ENCODE measurements at regions not wholly inside any gene's neighbourhood (a gene's known extent, or its start where the extent isn't known, plus 50 kb on each side); places are given as distances from the start of the nearest gene placed in this dataset.

DNA sequence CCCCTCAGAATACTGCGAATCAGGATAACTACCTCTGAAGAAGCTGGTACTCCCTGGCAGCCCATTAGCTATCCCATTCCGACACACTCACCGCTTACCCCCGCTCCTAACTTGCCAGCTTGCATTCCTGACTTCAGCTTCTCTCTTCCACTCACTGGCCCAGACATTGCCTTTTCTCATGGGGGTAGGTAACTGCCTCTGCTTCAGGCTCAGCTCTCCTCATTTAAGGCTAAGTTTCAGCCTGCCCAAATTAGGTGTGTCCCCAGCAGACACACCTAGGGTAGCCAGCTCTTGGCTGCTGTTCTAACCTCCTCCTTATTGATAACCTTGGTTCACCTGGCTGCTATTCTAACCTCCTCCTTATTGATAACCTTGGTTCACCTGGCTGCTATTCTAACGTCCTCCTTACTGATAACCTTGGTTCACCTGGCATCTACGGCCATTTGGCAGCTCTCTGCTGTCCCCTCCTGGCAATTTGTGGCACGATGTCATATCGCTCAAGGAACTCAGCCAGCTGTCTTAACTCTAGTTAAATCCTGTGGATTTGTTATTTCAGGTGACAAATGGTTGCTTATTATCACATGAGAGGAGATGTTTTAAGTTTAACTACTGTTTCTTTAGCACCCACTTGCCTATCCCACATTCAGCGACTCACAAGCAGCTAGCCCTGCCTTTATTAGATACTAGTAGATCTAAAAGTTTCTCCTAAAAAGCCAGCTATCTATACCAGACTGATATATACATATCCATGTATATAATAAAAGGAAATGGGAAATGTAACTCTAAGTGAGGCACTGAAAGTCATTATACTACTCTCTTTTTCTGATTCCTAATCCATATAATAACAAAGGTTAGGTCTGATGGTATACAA lies 106.5 kb upstream of the ACP3 start:
- Histone ChIP-seq H3K4me3 (ENCODE audit: low read depth in 1 of 3, low read length in 3 of 3) (no peak overlapping the region), H3K9me3 (ENCODE audit: control insufficient read depth in 4 of 4, low read length in 3 of 4) (no peaks in the 10 kb centered on the region), H3K4me1 (ENCODE audit: control insufficient read depth in 4 of 4, insufficient read depth in 4 of 4, low read length in 3 of 4) (no peaks in the 10 kb centered on the region), H3K9ac (ENCODE audit: low read depth in 1 of 2, low read length in 2 of 2) (no peak overlapping the region), H3K27ac (ENCODE audit: low read depth in 1 of 2, low read length in 2 of 2) (no peak overlapping the region), H3K36me3 (ENCODE audit: control insufficient read depth in 4 of 4, insufficient read depth in 3 of 4, low read depth in 1 of 4, low read length in 3 of 4) (no peaks in the 10 kb centered on the region), H3K27me3 (ENCODE audit: control insufficient read depth in 4 of 4, insufficient read depth in 4 of 4, low read length in 3 of 4) (peaks cover 0 to 2% (median 0%) of the 10 kb centered on the region in 4 donors)
- WGBS = 43% methylated on average over 9 of the region's 9 CpGs
- TF ChIP-seq, protein P1, sequence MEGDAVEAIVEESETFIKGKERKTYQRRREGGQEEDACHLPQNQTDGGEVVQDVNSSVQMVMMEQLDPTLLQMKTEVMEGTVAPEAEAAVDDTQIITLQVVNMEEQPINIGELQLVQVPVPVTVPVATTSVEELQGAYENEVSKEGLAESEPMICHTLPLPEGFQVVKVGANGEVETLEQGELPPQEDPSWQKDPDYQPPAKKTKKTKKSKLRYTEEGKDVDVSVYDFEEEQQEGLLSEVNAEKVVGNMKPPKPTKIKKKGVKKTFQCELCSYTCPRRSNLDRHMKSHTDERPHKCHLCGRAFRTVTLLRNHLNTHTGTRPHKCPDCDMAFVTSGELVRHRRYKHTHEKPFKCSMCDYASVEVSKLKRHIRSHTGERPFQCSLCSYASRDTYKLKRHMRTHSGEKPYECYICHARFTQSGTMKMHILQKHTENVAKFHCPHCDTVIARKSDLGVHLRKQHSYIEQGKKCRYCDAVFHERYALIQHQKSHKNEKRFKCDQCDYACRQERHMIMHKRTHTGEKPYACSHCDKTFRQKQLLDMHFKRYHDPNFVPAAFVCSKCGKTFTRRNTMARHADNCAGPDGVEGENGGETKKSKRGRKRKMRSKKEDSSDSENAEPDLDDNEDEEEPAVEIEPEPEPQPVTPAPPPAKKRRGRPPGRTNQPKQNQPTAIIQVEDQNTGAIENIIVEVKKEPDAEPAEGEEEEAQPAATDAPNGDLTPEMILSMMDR (IDR thresholded peaks at IDR 0.05; ENCODE audit: low read depth, low read length, missing input control) = peak; percentile 30
- TF ChIP-seq EGR1 (IDR thresholded peaks at IDR 0.05; ENCODE audit: low read depth in 2 of 2) = no peak
- TF ChIP-seq RAD21 (IDR thresholded peaks at IDR 0.05) = peak; percentile 18 to 51
- DNase-seq (ENCODE audit: low spot score) = no peak

GRCh38 chr3:132211896-132212295 lies 105.3 kb upstream of the ACP3 start:
- DNase-seq (ENCODE audit: low spot score) = no peak
- no peaks in the 10 kb centered on the region for H3K36me3 ChIP-seq (ENCODE audit: control insufficient read depth in 4 of 4, insufficient read depth in 3 of 4, low read depth in 1 of 4, low read length in 3 of 4)
- H3K9me3 ChIP-seq (ENCODE audit: control insufficient read depth in 4 of 4, low read length in 3 of 4) = no peaks in the 10 kb centered on the region
- H3K9ac ChIP-seq (ENCODE audit: low read depth in 1 of 2, low read length in 2 of 2) = no peak overlapping the region
- no peak overlapping the region for H3K27ac ChIP-seq (ENCODE audit: low read depth in 1 of 2, low read length in 2 of 2)
- peaks cover 0 to 2% (median 0%) of the 10 kb centered on the region in 4 donors for H3K27me3 ChIP-seq (ENCODE audit: control insufficient read depth in 4 of 4, insufficient read depth in 4 of 4, low read length in 3 of 4)
- no peaks in the 10 kb centered on the region for H3K4me1 ChIP-seq (ENCODE audit: control insufficient read depth in 4 of 4, insufficient read depth in 4 of 4, low read length in 3 of 4)
- no peak overlapping the region for H3K4me3 ChIP-seq (ENCODE audit: low read depth in 1 of 3, low read length in 3 of 3)
- TF ChIP-seq HNF4G (IDR thresholded peaks at IDR 0.05) (no peak), RAD21 (IDR thresholded peaks at IDR 0.05) (no peak), YY1 (IDR thresholded peaks at IDR 0.05) (no peak), JUND (IDR thresholded peaks at IDR 0.05) (no peak), NR2F2 (IDR thresholded peaks at IDR 0.05) (no peak), GABPA (IDR thresholded peaks at IDR 0.05 in 1 of 2, conservative IDR thresholded peaks at IDR 0.05 in 1 of 2) (no peak), ATF3 (IDR thresholded peaks at IDR 0.05) (no peak), FOXA1 (IDR thresholded peaks at IDR 0.05) (no peak), HNF4A (conservative IDR thresholded peaks at IDR 0.05) (no peak), SP1 (IDR thresholded peaks at IDR 0.05) (no peak), FOXA2 (IDR thresholded peaks at IDR 0.05) (no peak), REST (IDR thresholded peaks at IDR 0.05) (no peak), TAF1 (conservative IDR thresholded peaks at IDR 0.05) (no peak), ZBTB33 (IDR thresholded peaks at IDR 0.05) (no peak), RXRA (IDR thresholded peaks at IDR 0.05) (no peak), EGR1 (IDR thresholded peaks at IDR 0.05; ENCODE audit: low read depth in 2 of 2) (no peak)
- TF ChIP-seq, protein P2, sequence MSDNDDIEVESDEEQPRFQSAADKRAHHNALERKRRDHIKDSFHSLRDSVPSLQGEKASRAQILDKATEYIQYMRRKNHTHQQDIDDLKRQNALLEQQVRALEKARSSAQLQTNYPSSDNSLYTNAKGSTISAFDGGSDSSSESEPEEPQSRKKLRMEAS (IDR thresholded peaks at IDR 0.05) = no peak
- TF ChIP-seq, protein P1 (IDR thresholded peaks at IDR 0.05; ENCODE audit: low read depth, low read length, missing input control) = no peak

Measured in liver (tissue), 8 donors.